HEK293T (cell line): ENCODE measurements at regions not wholly inside any gene's neighbourhood (a gene's known extent, or its start where the extent isn't known, plus 50 kb on each side); places are given as distances from the start of the nearest gene placed in this dataset.

Experiments
- CTCF ChIA-PET: fragments of 350-600 bp; formaldehyde crosslinking; extraction: SDS; loops from one replicate; lab custom pipeline; 2021; ENCODE audit warnings: antibody characterized with exemption, inconsistent platforms; lab: Yijun Ruan, JAX
- POLR2A ChIA-PET: fragments of 350-600 bp; formaldehyde crosslinking; extraction: SDS; loops from one replicate; lab custom pipeline; 2020; ENCODE audit warnings: antibody characterized with exemption, inconsistent platforms; lab: Yijun Ruan, JAX
- DNase-seq: peaks from one replicate; pipeline ENCODE4 v3.0.0; 2012; ENCODE audit warnings: mixed read lengths; ENCODE audit errors: extremely low spot score
- ARNT ChIP-seq: fragments of 450-650 bp; IDR thresholded peaks from 2 replicates; pipeline ENCODE4 v1.6.1; 2017; ENCODE audit warnings: mild to moderate bottlenecking
- BHLHE40 ChIP-seq: fragments of 450-650 bp; IDR thresholded peaks from 2 replicates; pipeline ENCODE4 v1.6.1; 2016; ENCODE audit warnings: mild to moderate bottlenecking, moderate library complexity, borderline replicate concordance
- CTBP1 ChIP-seq: fragments of 450-650 bp; IDR thresholded peaks from 2 replicates; pipeline ENCODE4 v1.6.1; 2016; ENCODE audit warnings: borderline replicate concordance
- ELF4 ChIP-seq: fragments of 450-650 bp; IDR thresholded peaks from 2 replicates; pipeline ENCODE4 v1.6.1; 2017; ENCODE audit warnings: antibody characterized with exemption
- FOXA1 ChIP-seq: fragments of 450-650 bp; IDR thresholded peaks from 2 replicates; pipeline ENCODE4 v1.6.1; 2016; ENCODE audit warnings: mild to moderate bottlenecking
- FOXK2 ChIP-seq: fragments of 450-650 bp; IDR thresholded peaks from 2 replicates; pipeline ENCODE4 v1.6.1; 2016; ENCODE audit warnings: mild to moderate bottlenecking
- FOXM1 ChIP-seq: fragments of 450-650 bp; IDR thresholded peaks from 2 replicates; pipeline ENCODE4 v1.6.1; 2017; ENCODE audit warnings: mild to moderate bottlenecking, borderline replicate concordance
- HDGF ChIP-seq: fragments of 450-650 bp; IDR thresholded peaks from 2 replicates; pipeline ENCODE4 v1.6.1; 2017; ENCODE audit warnings: antibody characterized with exemption, borderline replicate concordance
- L3MBTL2 ChIP-seq: fragments of 450-650 bp; conservative IDR thresholded peaks from 2 replicates; pipeline ENCODE4 v1.6.1; 2016; ENCODE audit warnings: mild to moderate bottlenecking
- LEF1 ChIP-seq: fragments of 450-650 bp; IDR thresholded peaks from 2 replicates; pipeline ENCODE4 v1.6.1; 2017; ENCODE audit warnings: mild to moderate bottlenecking, borderline replicate concordance
- NFRKB ChIP-seq: fragments of 450-650 bp; IDR thresholded peaks from 2 replicates; pipeline ENCODE4 v1.6.1; 2016; ENCODE audit warnings: mild to moderate bottlenecking, moderate library complexity
- PKNOX1 ChIP-seq: fragments of 450-650 bp; IDR thresholded peaks from 2 replicates; pipeline ENCODE4 v1.6.1; 2016
- SP1 ChIP-seq: fragments of 450-650 bp; IDR thresholded peaks from 2 replicates; pipeline ENCODE4 v1.6.1; 2017
- SUZ12 ChIP-seq: fragments of 450-650 bp; IDR thresholded peaks from 2 replicates; pipeline ENCODE4 v1.6.1; 2016; ENCODE audit warnings: mild to moderate bottlenecking
- TARDBP ChIP-seq: fragments of 450-650 bp; IDR thresholded peaks from 2 replicates; pipeline ENCODE4 v1.6.1; 2016
- ZNF384 ChIP-seq: fragments of 450-650 bp; IDR thresholded peaks from 2 replicates; pipeline ENCODE4 v1.6.1; 2016

DNA sequence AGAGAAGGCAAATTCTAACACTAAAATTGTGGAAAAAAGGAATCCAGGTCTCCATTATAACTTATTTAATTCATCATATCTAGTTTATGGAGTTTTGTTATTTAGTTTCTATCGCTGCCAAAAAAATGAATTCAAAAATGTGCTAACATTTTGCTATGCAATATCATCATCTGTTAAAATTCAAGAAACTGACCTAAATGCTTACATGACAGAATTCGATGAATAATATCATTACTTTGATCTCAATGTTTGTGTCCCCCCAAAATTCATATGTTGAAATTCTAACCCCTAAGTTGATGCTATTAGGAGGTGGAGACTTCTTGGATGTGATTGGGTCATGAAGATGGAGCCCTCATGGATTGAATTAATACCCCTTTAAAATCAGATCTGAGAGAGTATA, 775.0 kb downstream of the PCDH17 start:
- TF ChIP-seq TARDBP, result no peak
- no peak for TF ChIP-seq HDGF
- TF ChIP-seq PKNOX1, result no peak
- no peak for TF ChIP-seq SUZ12
- no peak for TF ChIP-seq ZNF384
- TF ChIP-seq SP1, result no peak
- POLR2A ChIA-PET, result no interaction called here
- DNase-seq, result no peak
- CTCF ChIA-PET, result no interaction called here

DNA sequence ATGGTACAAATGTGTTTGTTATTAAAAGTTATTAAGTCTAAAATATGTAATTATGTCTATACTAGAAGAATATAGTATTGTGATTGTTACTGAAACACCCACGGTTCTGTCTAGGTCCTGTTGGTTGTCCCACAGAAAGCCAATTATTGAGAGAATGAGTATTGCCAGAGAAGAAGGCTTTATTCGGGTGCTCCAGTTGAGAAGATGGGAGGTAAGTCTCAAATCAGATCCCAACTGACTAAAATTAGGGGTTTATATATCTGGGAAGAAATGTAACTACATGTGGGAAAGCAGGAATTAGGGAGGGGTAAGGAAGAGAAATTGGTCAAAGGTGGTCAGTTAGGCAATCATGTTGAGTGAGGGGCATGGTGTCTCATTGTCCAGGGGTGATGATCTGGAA, 798.4 kb downstream of the PCDH17 start:
- no peak for DNase-seq
- TF ChIP-seq PKNOX1 (no peak), ARNT (no peak), HDGF (no peak)
- POLR2A ChIA-PET, result no interaction called here
- CTCF ChIA-PET, result no interaction called here

DNA sequence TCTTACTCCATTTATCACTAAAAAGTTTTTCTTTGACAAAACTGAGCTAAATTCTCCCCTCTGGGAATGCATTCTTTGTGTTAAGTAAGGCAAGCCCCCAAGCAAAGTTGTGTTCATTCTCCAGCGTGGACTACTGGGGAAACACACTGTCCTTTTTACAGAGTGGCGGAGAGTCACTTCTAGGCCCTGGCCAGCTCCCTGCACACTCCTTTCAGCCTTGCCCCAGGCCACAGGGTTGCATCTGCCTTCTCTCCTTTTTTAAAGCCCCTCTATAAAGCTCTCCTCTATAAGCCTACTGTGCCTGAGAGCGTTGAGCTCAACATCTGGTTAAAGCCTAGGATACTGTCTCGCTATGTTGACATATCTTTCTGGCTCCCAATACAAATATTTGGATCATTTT, 803.4 kb downstream of the PCDH17 start:
- no peak for DNase-seq
- CTCF ChIA-PET, result no interaction called here
- TF ChIP-seq BHLHE40 (no peak), TARDBP (no peak), PKNOX1 (no peak), FOXM1 (no peak), ELF4 (no peak), LEF1 (no peak), SUZ12 (no peak), L3MBTL2 (no peak), FOXA1 (no peak), NFRKB (no peak), FOXK2 (no peak), HDGF (no peak)
- POLR2A ChIA-PET, result no interaction called here

DNA sequence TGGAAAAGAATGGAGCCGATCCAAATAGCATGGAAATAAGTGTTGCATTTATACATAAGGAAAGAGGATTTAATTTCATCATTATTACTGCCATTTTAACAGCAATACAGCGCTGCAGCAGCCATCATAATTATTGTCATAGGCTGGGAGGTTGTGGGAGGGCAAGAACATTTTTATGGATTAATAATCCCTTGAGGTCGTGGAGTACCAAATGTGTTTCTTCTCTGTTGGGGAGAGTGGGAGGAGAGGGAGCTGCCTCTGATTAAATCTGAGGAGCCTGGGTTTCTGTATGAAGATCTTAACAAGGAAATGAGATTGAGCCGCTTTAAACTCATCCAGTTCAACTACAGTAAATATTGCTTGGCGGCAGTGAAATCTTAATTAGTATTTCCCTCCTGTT, 805.9 kb downstream of the PCDH17 start:
- TF ChIP-seq L3MBTL2 (no peak), HDGF (no peak), BHLHE40 (no peak), ZNF384 (no peak), ELF4 (no peak), SUZ12 (no peak), CTBP1 (no peak), FOXA1 (no peak), NFRKB (no peak), LEF1 (no peak), FOXK2 (no peak), FOXM1 (no peak), SP1 (no peak), PKNOX1 (no peak), ARNT (no peak), TARDBP (no peak)
- ChIA-PET POLR2A (no interaction called here), CTCF (interaction anchor here (0.6 kb wide), 1 partner anchor 10 kb away, joined by 4 read pairs; no protein-coding TSS in a partner anchor)
- DNase-seq, result no peak

GRCh38 chr13:58446979-58447378, 815.4 kb downstream of the PCDH17 start:
- ChIA-PET POLR2A (no interaction called here), CTCF (interaction anchor here (0.7 kb wide), 1 partner anchor 9 kb away, joined by 4 read pairs; no protein-coding TSS in a partner anchor)
- TF ChIP-seq HDGF (no peak), TARDBP (no peak), FOXK2 (no peak), FOXM1 (no peak), NFRKB (no peak), FOXA1 (no peak), SUZ12 (no peak), LEF1 (no peak), CTBP1 (no peak)

GRCh38 chr13:58452123-58452623, 820.6 kb downstream of the PCDH17 start:
- DNase-seq, result no peak
- no peak for TF ChIP-seq ARNT
- TF ChIP-seq CTBP1, result no peak
- no peak for TF ChIP-seq BHLHE40
- no peak for TF ChIP-seq ELF4
- no peak for TF ChIP-seq LEF1
- CTCF ChIA-PET, result no interaction called here
- POLR2A ChIA-PET, result no interaction called here

More at GRCh38 chr13:58446979-58447378, 815.4 kb downstream of the PCDH17 start:
- DNase-seq, result no peak
